ENCODE measurements at regions not wholly inside any gene's neighbourhood (a gene's known extent, or its start where the extent isn't known, plus 50 kb on each side); places are given as distances from the start of the nearest gene placed in this dataset.

DNA sequence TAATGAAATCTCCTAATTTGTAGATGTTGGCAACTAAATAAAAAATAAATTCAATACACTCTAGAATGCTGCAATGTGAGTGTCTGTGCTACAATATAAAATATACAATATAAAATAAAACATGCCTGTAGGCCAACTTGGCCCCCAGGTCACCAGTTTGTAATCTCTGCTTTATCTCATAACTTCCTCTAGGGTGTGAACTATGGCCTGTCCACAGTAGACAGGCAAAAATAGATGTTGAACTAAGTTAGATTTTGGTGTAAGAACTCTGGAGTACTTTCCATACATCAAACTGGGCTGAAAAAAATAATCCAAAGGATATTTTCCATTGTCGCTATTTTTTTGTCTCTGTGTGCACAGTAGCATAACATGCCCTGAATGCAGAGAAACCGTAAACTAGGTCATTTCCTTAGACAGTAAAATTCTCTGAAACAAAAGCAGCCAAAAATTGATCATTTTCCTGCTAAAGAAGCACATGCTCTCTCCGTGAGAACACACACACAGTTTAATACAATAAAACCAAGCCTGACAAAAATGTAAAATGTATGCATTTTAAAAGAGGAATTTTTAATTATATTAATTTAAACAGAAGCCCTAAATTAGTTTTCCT is 98.5 kb upstream of the ZFP64 start:
- CTCF ChIA-PET (ENCODE audit: partially characterized antibody) = interaction anchor here (1.0 to 1.1 kb wide), 2 partner anchors 8 to 9 kb away, joined by 3 to 5 read pairs; no protein-coding TSS in a partner anchor
- Histone ChIP-seq H4K5ac (ENCODE audit: insufficient read length, low read depth, low read length) (no peak overlapping the region), H2BK20ac (ENCODE audit: low read length) (no peak overlapping the region), H2BK12ac (ENCODE audit: low read depth, low read length) (no peak overlapping the region), H2AK5ac (ENCODE audit: low read depth, low read length) (no peak overlapping the region), H3K4me1 (replicated peaks in 1 of 4; ENCODE audit: control insufficient read depth in 3 of 4, insufficient read depth in 4 of 4, low read length in 3 of 4) (no peaks in the 10 kb centered on the region), H3K4me2 (ENCODE audit: insufficient read depth in 1 of 2, low read depth in 2 of 2, low read length in 2 of 2) (no peak overlapping the region), H3K23ac (ENCODE audit: insufficient read length) (no peak overlapping the region), H2BK120ac (replicated peaks; ENCODE audit: low read depth, low read length) (no peak overlapping the region), H2BK5ac (ENCODE audit: low read depth, low read length) (no peak overlapping the region), H3K4me3 (ENCODE audit: extremely low read depth in 1 of 4, insufficient read depth in 2 of 4, low read depth in 3 of 4, low read length in 4 of 4) (no peak overlapping the region), H3K56ac (replicated peaks; ENCODE audit: insufficient read length, low read depth, low read length) (no peak overlapping the region), H3K23me2 (ENCODE audit: low read depth, low read length) (no peaks in the 10 kb centered on the region), H4K91ac (replicated peaks; ENCODE audit: insufficient read length, low read length) (no peak overlapping the region), H4K8ac (ENCODE audit: extremely low read depth, insufficient read depth, low read length) (no peak overlapping the region), H2BK15ac (ENCODE audit: low read length) (no peak overlapping the region), H3K9ac (replicated peaks in 1 of 4; ENCODE audit: extremely low read depth in 1 of 4, low read depth in 3 of 4, low read length in 3 of 4) (no peak overlapping the region), H3K14ac (ENCODE audit: insufficient read length) (no peak overlapping the region), H3K9me3 (ENCODE audit: insufficient read depth in 2 of 2, low read depth in 1 of 2, low read length in 1 of 2) (no peaks in the 10 kb centered on the region), H2AFZ (ENCODE audit: low read length) (no peak overlapping the region), H3K18ac (ENCODE audit: extremely low read depth, low read length) (no peak overlapping the region), H3K27ac (ENCODE audit: low read depth, low read length) (no peak overlapping the region), H3K79me1 (ENCODE audit: low read depth, low read length) (no peaks in the 10 kb centered on the region), H3K79me2 (ENCODE audit: control insufficient read depth in 1 of 2, insufficient read depth in 2 of 2, low read length in 2 of 2) (no peaks in the 10 kb centered on the region), H4K20me1 (replicated peaks in 1 of 2; ENCODE audit: control insufficient read depth in 1 of 2, insufficient read depth in 2 of 2, low read length in 2 of 2) (no peaks in the 10 kb centered on the region), H3K27me3 (replicated peaks in 1 of 4; ENCODE audit: control insufficient read depth in 3 of 4, extremely low read depth in 1 of 4, insufficient read depth in 3 of 4, low read length in 3 of 4) (no peaks in the 10 kb centered on the region), H3K36me3 (ENCODE audit: control insufficient read depth in 2 of 4, insufficient read depth in 4 of 4, low read length in 3 of 4) (no peaks in the 10 kb centered on the region), H3K4ac (replicated peaks; ENCODE audit: insufficient read length, low read depth, low read length) (no peak overlapping the region)
- FAIRE-seq = no peak
- no peak for DNase-seq (ENCODE audit: low read depth in 1 of 2, low spot score in 2 of 2)
- POLR2A ChIA-PET (ENCODE audit: partially characterized antibody) = no interaction called here
- WGBS, 2 experiments (ENCODE audit: extremely low coverage in 1 of 2, insufficient coverage in 1 of 2, insufficient read length in 1 of 2, insufficient replicate concordance in 2 of 2, low coverage in 1 of 2, low lambda C conversion rate in 2 of 2, missing lambda C conversion rate in 1 of 2) = 85% methylated on average over 3 of the region's 3 CpGs; no CpG with 5 or more reads in 1 of the 2 experiments
- TF ChIP-seq HDAC2 (IDR thresholded peaks at IDR 0.05; ENCODE audit: borderline replicate concordance in 1 of 2, low read depth in 2 of 2, low read length in 2 of 2) (no peak), CEBPB (IDR thresholded peaks at IDR 0.05; ENCODE audit: low read depth, low read length) (no peak), ZNF274 (IDR thresholded peaks at IDR 0.05; ENCODE audit: borderline replicate concordance, extremely low read depth, low read length) (no peak), GTF2F1 (IDR thresholded peaks at IDR 0.05; ENCODE audit: borderline replicate concordance, low read depth, low read length) (no peak), CTBP2 (IDR thresholded peaks at IDR 0.05; ENCODE audit: borderline replicate concordance, insufficient read depth, insufficient read length, low read length) (no peak), EZH2 (IDR thresholded peaks at IDR 0.05; ENCODE audit: low read depth, low read length, severe bottlenecking) (no peak), KDM1A (IDR thresholded peaks at IDR 0.05; ENCODE audit: borderline replicate concordance, low read length) (no peak), CBX5 (IDR thresholded peaks at IDR 0.05; ENCODE audit: low read depth, low read length) (no peak), BRCA1 (IDR thresholded peaks at IDR 0.05; ENCODE audit: low read depth, low read length) (no peak), SRF (IDR thresholded peaks at IDR 0.05; ENCODE audit: low read depth, low read length) (no peak), SIRT6 (IDR thresholded peaks at IDR 0.05; ENCODE audit: low read length) (no peak)
- TF ChIP-seq, protein P1, sequence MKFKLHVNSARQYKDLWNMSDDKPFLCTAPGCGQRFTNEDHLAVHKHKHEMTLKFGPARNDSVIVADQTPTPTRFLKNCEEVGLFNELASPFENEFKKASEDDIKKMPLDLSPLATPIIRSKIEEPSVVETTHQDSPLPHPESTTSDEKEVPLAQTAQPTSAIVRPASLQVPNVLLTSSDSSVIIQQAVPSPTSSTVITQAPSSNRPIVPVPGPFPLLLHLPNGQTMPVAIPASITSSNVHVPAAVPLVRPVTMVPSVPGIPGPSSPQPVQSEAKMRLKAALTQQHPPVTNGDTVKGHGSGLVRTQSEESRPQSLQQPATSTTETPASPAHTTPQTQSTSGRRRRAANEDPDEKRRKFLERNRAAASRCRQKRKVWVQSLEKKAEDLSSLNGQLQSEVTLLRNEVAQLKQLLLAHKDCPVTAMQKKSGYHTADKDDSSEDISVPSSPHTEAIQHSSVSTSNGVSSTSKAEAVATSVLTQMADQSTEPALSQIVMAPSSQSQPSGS (IDR thresholded peaks at IDR 0.05; ENCODE audit: low read length) = no peak

Measured in H1 (cell line).